ENCODE measurements at regions not wholly inside any gene's neighbourhood (a gene's known extent, or its start where the extent isn't known, plus 50 kb on each side); places are given as distances from the start of the nearest gene placed in this dataset.

- Histone ChIP-seq H3K79me2 (ENCODE audit: low read length) (no peaks in the 10 kb centered on the region), H3K27me3 (ENCODE audit: low read depth, low read length) (no peaks in the 10 kb centered on the region; the same call in 1 of the 2 replicates), H2AFZ (ENCODE audit: low read depth, low read length) (0 out of 2 replicates have a peak overlapping the region, but pooled peaks have one; percentile 30), H3K4me2 (ENCODE audit: low read length) (no peak overlapping the region), H3K4me3 (ENCODE audit: low read length) (no peak overlapping the region), H3K4me1 (ENCODE audit: low read length) (no peaks in the 10 kb centered on the region), H3K36me3 (replicated peaks; ENCODE audit: low read depth, low read length) (no peaks in the 10 kb centered on the region), H3K9ac (ENCODE audit: low read length) (no peak overlapping the region), H3K9me3 (ENCODE audit: insufficient read depth, low read length) (no peaks in the 10 kb centered on the region), H3K27ac (ENCODE audit: low read length) (no peak overlapping the region), H4K20me1 (ENCODE audit: insufficient read depth, low read length) (no peaks in the 10 kb centered on the region)
- TF ChIP-seq CTCF (IDR thresholded peaks at IDR 0.05; ENCODE audit: low read depth, low read length) (no peak), EZH2phosphoT487 (IDR thresholded peaks at IDR 0.05; ENCODE audit: low read depth) (no peak)
Observed at GRCh38 chr12:93967454-93967853, 180.9 kb upstream of the PLXNC1 start.

- no peak for TF ChIP-seq CTCF (IDR thresholded peaks at IDR 0.05; ENCODE audit: low read depth, low read length)
- Histone ChIP-seq H3K36me3 (replicated peaks; ENCODE audit: low read depth, low read length) (no peaks in the 10 kb centered on the region), H3K4me1 (ENCODE audit: low read length) (no peaks in the 10 kb centered on the region), H3K27ac (ENCODE audit: low read length) (no peak overlapping the region), H3K27me3 (ENCODE audit: low read depth, low read length) (no peaks in the 10 kb centered on the region; the same call in 1 of the 2 replicates), H4K20me1 (ENCODE audit: insufficient read depth, low read length) (no peaks in the 10 kb centered on the region), H3K9ac (ENCODE audit: low read length) (no peak overlapping the region), H3K79me2 (ENCODE audit: low read length) (no peaks in the 10 kb centered on the region), H3K9me3 (ENCODE audit: insufficient read depth, low read length) (no peaks in the 10 kb centered on the region), H2AFZ (ENCODE audit: low read depth, low read length) (no peak overlapping the region), H3K4me3 (ENCODE audit: low read length) (no peak overlapping the region), H3K4me2 (ENCODE audit: low read length) (no peak overlapping the region)
Observed at GRCh38 chr12:93968536-93969285, 179.7 kb upstream of the PLXNC1 start.

- no peak overlapping the region for H3K9ac ChIP-seq (ENCODE audit: low read length)
- no peak for TF ChIP-seq CTCF (IDR thresholded peaks at IDR 0.05; ENCODE audit: low read depth, low read length)
- no peak for TF ChIP-seq EZH2phosphoT487 (IDR thresholded peaks at IDR 0.05; ENCODE audit: low read depth)
- no peak overlapping the region for H3K4me3 ChIP-seq (ENCODE audit: low read length)
- H2AFZ ChIP-seq (ENCODE audit: low read depth, low read length) = no peak overlapping the region
- H3K36me3 ChIP-seq (replicated peaks; ENCODE audit: low read depth, low read length) = no peaks in the 10 kb centered on the region
- H3K27ac ChIP-seq (ENCODE audit: low read length) = no peak overlapping the region
- no peaks in the 10 kb centered on the region for H3K9me3 ChIP-seq (ENCODE audit: insufficient read depth, low read length)
- H3K4me1 ChIP-seq (ENCODE audit: low read length) = no peaks in the 10 kb centered on the region
- no peak overlapping the region for H3K4me2 ChIP-seq (ENCODE audit: low read length)
- no peaks in the 10 kb centered on the region for H4K20me1 ChIP-seq (ENCODE audit: insufficient read depth, low read length)
- no peaks in the 10 kb centered on the region for H3K79me2 ChIP-seq (ENCODE audit: low read length)
- no peaks in the 10 kb centered on the region; the same call in 1 of the 2 replicates for H3K27me3 ChIP-seq (ENCODE audit: low read depth, low read length)
Observed at GRCh38 chr12:93970900-93971688, 177.3 kb upstream of the PLXNC1 start.
